ENCODE measurements at regions not wholly inside any gene's neighbourhood (a gene's known extent, or its start where the extent isn't known, plus 50 kb on each side); places are given as distances from the start of the nearest gene placed in this dataset.

DNA sequence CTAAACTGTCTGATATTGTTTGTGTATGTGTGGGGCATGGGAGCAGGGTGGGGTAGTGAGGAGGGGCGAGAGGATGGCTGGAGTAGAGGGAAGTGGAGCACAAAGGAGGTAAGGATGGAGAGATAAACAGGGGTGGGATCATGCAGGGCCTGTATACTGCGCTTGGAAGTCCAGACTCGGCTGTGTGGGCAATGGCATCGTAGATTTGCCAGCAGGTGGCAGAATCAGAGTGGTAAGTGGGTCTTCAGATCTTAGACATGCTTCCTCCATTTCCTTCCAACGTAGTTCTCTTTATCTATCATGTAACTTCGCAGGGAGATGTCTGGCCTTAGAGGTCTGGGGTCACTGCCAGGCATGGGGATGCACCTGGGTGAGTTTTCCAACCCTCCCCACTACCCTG is 155.5 kb downstream of the PDGFRA start:
- H3K36me3 ChIP-seq (ENCODE audit: control insufficient read depth, insufficient read depth, low read length), result no peaks in the 10 kb centered on the region
- H3K4me3 ChIP-seq (replicated peaks; ENCODE audit: low read depth, low read length), result no peak overlapping the region
- TF ChIP-seq, protein P1, sequence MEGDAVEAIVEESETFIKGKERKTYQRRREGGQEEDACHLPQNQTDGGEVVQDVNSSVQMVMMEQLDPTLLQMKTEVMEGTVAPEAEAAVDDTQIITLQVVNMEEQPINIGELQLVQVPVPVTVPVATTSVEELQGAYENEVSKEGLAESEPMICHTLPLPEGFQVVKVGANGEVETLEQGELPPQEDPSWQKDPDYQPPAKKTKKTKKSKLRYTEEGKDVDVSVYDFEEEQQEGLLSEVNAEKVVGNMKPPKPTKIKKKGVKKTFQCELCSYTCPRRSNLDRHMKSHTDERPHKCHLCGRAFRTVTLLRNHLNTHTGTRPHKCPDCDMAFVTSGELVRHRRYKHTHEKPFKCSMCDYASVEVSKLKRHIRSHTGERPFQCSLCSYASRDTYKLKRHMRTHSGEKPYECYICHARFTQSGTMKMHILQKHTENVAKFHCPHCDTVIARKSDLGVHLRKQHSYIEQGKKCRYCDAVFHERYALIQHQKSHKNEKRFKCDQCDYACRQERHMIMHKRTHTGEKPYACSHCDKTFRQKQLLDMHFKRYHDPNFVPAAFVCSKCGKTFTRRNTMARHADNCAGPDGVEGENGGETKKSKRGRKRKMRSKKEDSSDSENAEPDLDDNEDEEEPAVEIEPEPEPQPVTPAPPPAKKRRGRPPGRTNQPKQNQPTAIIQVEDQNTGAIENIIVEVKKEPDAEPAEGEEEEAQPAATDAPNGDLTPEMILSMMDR (IDR thresholded peaks at IDR 0.05; ENCODE audit: insufficient read depth, low read length, poor library complexity, severe bottlenecking), result peak; percentile 26
- DNase-seq (ENCODE audit: extremely low read depth, insufficient read length), result no peak
- no peaks in the 10 kb centered on the region for H3K27me3 ChIP-seq (replicated peaks; ENCODE audit: control insufficient read depth, insufficient read depth, low read length)

DNA sequence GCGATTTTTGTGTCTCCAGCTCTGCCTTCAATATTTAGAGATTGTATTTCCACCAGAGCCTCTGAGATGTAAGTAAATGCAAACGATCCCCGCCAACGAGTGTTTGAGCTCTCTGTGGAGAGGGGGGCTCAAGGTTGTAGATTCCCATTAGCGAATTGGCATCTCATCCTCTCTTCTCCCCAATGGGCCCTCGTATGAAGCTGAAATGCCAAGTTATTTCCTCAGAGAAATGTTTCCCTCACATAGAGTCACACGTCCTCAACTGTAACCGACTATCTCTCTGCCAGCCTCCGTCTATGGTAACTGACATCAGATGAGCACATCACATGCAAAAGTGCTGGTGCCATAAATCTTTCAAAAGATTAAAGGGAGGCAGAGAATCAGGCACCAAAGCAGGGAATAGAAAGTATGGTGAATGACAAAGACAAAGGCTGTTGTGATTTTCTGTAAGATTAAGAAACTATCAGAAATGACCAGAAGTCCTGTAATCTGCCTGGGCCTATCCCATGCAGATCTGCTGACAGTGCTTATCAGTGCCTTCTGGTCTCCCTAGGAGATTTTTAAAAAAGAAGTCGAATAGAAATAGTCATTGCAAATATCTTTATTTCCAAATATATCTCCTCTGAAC is 157.1 kb downstream of the PDGFRA start:
- no peak overlapping the region for H3K4me3 ChIP-seq (replicated peaks; ENCODE audit: low read depth, low read length)
- H3K36me3 ChIP-seq (ENCODE audit: control insufficient read depth, insufficient read depth, low read length), result no peaks in the 10 kb centered on the region
- TF ChIP-seq, protein P1 (IDR thresholded peaks at IDR 0.05; ENCODE audit: insufficient read depth, low read length, poor library complexity, severe bottlenecking), result no peak
- DNase-seq (ENCODE audit: extremely low read depth, insufficient read length), result no peak
- H3K27me3 ChIP-seq (replicated peaks; ENCODE audit: control insufficient read depth, insufficient read depth, low read length), result no peaks in the 10 kb centered on the region

DNA sequence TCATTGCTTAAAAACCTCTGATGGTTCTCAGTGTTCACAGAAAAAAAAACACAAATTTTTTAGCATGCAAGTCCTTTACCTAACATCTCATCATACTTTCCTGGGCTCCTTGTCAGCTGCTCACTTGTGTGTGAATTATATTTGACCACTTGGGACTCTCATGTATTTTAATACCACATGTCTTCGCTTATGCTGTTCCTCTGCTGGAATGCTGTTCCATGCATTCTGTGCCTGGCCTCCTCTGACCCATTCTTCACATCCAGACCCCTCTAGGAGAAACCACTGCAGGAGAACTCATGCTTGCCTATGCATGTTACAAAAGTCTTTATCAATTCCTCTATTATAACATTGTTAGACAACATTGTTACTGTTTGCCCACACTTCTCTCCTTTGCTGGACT is 157.6 kb downstream of the PDGFRA start:
- Histone ChIP-seq H3K4me3 (replicated peaks; ENCODE audit: low read depth, low read length) (no peak overlapping the region), H3K27me3 (replicated peaks; ENCODE audit: control insufficient read depth, insufficient read depth, low read length) (no peaks in the 10 kb centered on the region), H3K36me3 (ENCODE audit: control insufficient read depth, insufficient read depth, low read length) (no peaks in the 10 kb centered on the region)
- no peak for DNase-seq (ENCODE audit: extremely low read depth, insufficient read length)
- TF ChIP-seq, protein P1 (IDR thresholded peaks at IDR 0.05; ENCODE audit: insufficient read depth, low read length, poor library complexity, severe bottlenecking), result no peak

- Histone ChIP-seq H3K36me3 (ENCODE audit: control insufficient read depth, insufficient read depth, low read length) (no peaks in the 10 kb centered on the region), H3K4me3 (replicated peaks; ENCODE audit: low read depth, low read length) (no peak overlapping the region)
- TF ChIP-seq, protein P1 (IDR thresholded peaks at IDR 0.05; ENCODE audit: insufficient read depth, low read length, poor library complexity, severe bottlenecking), result no peak
Observed at GRCh38 chr4:54390670-54391069, 161.6 kb downstream of the PDGFRA start.

GRCh38 chr4:54391104-54391503 is 162.0 kb downstream of the PDGFRA start:
- no peak overlapping the region for H3K4me3 ChIP-seq (replicated peaks; ENCODE audit: low read depth, low read length)

More at GRCh38 chr4:54390670-54391069, 161.6 kb downstream of the PDGFRA start:
- H3K27me3 ChIP-seq (replicated peaks; ENCODE audit: control insufficient read depth, insufficient read depth, low read length), result no peaks in the 10 kb centered on the region
- DNase-seq (ENCODE audit: extremely low read depth, insufficient read length), result no peak

More at GRCh38 chr4:54391104-54391503, 162.0 kb downstream of the PDGFRA start:
- TF ChIP-seq, protein P1 (IDR thresholded peaks at IDR 0.05; ENCODE audit: insufficient read depth, low read length, poor library complexity, severe bottlenecking), result no peak
- H3K27me3 ChIP-seq (replicated peaks; ENCODE audit: control insufficient read depth, insufficient read depth, low read length), result no peaks in the 10 kb centered on the region
- no peaks in the 10 kb centered on the region for H3K36me3 ChIP-seq (ENCODE audit: control insufficient read depth, insufficient read depth, low read length)
- no peak for DNase-seq (ENCODE audit: extremely low read depth, insufficient read length)

Data from GM06990 (cell line).